ENCODE measurements at regions not wholly inside any gene's neighbourhood (a gene's known extent, or its start where the extent isn't known, plus 50 kb on each side); places are given as distances from the start of the nearest gene placed in this dataset.
"Not testable (repeated sequence)": the region's sequence is repeated elsewhere in the genome, so short reads cannot be mapped to it uniquely, and the experiment has no call there.

GRCh38 chr5:12652201-12652600, 748.0 kb upstream of the CTNND2 start:
- no peak for DNase-seq

DNA sequence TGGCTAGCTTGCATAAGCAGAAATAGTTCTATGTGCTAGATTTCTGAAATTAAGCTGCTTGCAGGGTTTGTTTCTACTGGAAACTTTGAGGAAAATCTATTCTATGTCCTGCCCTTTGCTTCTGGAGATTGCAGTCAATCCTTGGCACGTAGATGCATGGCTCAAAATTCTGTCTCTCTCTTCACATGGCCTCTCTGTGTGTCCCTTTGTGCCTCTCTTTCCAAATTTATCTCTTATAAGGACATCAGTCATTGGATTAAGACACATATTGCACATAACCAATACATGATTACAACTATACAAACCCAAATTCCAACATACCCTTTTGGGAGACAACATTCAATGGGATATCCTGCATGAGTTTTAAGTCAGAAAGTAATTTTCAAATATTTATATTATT, 744.3 kb upstream of the CTNND2 start:
- DNase-seq: no peak

- DNase-seq: no peak
These were observed 743.4 kb upstream of the CTNND2 start for GRCh38 chr5:12647613-12648012.

GRCh38 chr5:12645582-12645981, 741.3 kb upstream of the CTNND2 start:
- no peak for DNase-seq

GRCh38 chr5:12636209-12636608, 732.0 kb upstream of the CTNND2 start:
- DNase-seq: no peak

DNA sequence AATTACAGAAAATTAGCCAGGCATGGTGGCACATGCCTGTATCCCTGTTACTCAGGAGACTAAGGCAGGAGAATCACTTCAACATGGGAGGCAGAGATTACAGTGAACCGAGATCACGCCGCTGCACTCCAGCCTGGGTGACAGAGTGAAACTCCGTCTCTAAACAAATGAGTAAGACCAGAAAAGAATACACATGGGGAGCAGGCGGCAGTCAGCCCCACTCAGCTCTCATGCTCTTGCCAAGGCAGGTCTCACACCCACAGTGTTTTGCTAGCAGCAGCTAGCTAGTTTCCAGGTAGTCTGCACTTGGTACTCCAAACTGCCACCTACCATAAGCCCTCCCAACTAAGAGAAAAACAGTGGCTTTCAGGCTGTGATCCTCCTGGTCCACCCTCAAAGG, 722.3 kb upstream of the CTNND2 start:
- no peak for DNase-seq

DNA sequence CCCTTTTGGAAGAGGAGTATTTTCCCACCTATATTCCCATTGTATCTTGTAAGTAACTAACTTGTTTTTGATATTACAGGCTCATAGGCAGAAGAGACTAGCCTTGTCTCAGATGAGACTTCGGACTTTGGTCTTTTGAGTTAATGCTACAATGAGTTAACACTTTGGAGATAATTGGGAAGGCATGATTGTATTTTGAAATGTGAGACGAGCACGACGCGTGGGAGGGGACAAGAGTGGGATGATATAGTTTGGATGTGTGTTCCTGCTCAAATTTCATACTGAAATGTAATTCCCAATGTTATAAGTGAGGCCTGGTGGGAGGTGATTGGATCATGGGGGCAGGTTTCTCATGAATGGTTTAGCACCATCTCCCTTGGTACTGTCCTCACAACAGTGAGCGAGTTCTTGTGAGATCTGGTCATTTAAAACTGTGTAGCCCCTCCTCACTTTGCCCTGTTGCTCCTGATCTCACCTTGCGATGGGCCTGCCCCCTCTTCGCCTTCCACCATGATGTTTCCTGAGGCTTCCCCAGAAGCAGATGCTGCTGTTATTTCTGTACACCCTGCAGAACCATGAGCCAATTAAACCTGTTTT, 721.5 kb upstream of the CTNND2 start:
- DNase-seq: no peak

DNA sequence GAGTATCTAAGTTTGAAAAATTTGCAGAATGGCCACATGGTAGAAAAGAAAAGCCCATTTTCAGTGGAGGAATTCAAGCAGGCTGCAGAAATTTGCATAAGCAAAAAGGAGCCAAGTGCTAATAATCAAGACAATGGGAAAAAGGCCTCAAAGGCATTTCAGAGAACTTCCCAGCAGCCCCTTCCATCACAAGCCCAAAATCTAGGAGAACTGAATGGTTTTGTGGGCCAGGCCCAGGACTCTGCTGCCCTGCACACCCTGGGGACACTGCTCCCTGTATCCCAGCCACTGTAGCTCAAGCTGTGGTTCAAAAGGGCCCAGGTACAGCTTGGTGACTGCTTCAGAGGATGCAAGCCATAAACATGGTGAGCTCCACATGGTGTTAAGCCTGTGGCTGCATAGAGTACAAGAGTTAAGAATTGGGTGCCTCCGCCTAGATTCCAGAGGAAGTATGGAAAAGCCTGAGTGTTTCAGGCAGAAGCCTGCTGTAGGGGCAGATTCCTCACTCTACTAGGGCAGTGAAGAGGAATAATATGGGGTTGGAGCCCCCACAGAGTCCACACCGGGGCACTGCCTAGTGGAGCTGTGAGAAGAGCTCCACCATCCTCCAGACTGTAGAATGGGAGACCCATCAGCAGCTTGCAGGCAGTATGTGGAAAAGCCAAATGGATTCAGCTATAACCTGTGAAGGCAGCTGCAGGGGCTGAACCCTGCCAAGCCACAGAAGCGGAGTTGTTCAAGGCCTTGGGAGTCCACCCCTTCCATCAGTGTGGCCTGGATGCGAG, 720.7 kb upstream of the CTNND2 start:
- DNase-seq: no peak

GRCh38 chr5:12623408-12623807, 719.2 kb upstream of the CTNND2 start:
- no peak for DNase-seq

DNA sequence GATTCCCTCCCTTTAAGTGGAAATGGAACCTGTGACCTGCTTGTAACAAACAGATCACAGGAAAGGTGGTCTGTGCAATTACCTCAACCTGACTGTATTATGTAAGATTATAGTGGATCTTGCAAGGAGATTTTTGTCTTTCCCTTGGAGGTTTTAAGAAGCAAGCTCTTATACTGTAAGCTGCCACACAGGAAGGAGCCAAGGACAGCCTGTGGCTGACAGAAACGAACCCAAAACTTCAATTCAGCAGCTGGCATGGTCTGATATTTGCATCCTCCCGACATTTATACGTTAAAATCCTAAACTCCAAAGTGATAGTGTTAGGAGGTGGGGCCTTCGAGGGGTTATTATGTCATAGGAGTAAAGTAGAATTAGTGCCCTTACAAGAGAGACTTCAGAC, 711.8 kb upstream of the CTNND2 start:
- DNase-seq: no peak

DNA sequence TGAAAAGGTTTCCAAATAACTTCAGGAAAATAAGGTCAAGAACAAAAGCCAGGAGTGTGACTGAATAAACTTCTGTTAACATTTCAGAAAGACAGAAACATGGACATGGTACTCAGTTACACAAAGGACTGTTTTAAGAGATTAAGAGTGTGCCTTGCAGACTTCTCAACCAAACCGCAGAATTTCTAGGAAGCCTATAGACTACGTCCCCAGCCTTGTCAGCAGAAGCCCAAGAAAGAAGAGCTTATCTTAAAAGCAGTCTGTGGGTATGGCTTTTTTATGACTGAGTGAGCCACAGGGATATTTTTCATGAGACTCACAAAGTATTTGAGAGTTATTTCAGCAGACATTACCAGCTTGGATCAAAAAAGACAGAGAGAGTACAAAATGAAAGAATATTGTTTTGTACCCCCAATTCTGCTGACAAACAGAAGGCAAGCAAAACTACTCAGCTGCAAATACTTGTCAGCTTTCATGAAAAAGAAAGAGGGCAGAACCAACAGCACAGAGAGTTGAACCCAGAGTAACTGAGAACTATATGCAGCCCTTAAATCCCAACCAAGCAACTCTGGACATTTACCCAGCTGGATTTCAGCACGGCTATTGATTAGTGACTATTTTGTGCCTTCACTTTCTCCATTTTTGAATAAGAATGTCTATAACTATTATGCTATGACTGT, 711.0 kb upstream of the CTNND2 start:
- DNase-seq: no peak

DNA sequence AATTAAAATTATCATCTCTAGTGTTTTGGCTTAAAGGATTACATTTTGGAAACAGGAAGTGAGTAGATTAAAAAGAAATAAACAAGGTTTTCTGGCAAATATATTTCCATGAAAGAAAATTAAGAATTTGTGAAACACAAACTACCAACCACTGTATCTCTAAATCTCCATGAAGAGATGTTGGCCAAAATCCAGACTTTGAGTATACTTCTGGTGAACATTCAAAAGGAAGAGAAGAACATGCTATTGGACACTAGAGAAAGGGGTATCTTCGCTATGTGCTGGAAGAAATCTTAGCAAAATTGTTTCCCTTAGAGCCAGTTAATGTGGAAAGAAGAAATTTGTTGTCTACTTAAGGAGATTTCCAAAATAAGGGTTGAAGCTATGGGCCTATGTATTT, 710.4 kb upstream of the CTNND2 start:
- DNase-seq: no peak

DNA sequence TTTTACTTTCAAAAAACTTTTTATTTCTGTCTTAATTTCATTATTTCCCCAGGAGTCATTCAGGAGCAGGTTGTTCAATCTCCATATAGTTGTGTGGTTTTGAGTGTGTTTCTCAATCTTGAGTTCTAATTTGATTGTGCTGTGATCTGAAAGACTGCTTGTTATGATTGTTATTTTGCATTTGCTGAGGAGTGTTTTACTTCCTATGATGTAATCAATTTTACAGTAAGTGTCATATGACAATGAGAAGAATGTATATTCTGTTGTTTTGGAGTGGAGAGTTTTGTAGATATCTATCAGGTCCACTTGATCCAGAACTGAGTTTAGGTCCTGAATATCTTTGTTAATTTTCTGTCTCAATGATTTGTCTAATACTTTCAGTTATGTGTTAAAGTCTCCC, 706.9 kb upstream of the CTNND2 start:
- no peak for DNase-seq

GRCh38 chr5:12607817-12608216, 703.6 kb upstream of the CTNND2 start:
- not testable (repeated sequence) for DNase-seq

DNA sequence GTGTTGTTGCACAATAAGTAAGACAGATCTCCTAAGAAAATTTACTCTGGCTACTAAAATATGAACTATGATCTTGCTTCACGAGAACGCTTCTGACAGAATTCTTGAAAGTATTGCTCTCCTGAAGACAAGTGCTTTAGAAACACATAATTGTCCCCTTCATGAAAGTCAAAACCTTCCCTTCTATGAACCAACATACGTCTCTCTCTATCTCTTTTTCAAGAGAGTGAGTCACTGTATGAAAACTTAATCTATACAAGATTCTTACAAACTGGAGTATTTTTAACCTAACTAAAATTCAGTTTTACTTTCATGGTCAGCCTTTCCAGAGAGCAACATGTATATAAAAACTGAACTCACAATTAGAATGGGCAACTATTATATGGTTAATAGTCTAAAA, 688.0 kb upstream of the CTNND2 start:
- DNase-seq: no peak

DNA sequence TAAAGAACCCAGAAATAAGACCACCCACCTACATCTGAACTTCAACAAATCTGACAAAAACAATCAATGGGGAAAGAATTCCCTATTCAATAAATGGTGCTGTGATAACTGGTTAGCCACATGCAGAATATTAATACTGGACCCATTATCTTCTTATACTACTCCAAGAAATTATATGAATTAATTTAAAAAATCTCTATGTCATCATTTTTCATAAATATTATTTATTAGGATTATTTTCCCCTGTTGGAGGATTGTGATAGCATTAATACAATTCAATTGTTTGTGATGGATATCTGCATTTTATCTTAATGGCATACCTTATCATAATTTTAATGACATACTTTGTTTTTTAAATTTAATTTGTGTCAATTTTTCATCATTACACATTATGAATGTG, 682.2 kb upstream of the CTNND2 start:
- DNase-seq: no peak

- not testable (repeated sequence) for DNase-seq
These were observed 674.6 kb upstream of the CTNND2 start for GRCh38 chr5:12578803-12579202.

GRCh38 chr5:12576953-12577352, 672.7 kb upstream of the CTNND2 start:
- DNase-seq: not testable (repeated sequence)

DNA sequence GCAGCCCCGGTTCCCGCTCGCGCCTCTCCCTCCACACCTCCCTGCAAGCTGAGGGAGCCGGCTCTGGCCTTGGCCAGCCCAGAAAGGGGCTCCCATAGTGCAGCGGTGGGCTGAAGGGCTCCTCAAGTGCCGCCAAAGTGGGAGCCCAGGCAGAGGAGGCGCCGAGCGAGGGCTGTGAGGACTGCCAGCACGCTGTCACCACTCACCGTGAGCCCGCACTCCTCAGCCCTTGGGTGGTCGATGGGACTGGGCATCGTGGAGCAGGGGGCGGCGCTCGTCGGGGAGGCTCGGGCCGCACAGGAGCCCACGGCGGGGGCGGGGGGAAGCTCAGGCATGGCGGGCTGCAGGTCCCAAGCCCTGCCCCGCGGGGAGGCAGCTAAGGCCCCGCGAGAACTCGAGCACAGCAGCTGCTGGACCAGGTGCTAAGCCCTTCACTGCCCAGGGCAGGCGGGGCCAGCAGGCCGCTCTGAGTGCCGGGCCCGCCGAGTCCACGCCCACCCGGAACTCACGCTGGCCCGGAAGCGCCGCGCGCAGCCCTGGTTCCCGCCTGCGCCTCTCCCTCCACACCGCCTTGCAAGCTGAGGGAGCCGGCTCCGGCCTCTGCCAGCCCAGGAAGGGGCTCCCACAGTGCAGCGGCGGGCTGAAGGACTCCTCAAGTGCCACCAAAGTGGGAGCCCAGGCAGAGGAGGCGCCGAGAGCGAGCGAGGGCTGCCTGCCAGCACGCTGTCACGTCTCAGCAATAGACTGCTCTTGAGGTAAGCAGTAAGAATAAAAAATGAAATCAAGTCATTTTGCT, 670.2 kb upstream of the CTNND2 start:
- DNase-seq: not testable (repeated sequence)

DNA sequence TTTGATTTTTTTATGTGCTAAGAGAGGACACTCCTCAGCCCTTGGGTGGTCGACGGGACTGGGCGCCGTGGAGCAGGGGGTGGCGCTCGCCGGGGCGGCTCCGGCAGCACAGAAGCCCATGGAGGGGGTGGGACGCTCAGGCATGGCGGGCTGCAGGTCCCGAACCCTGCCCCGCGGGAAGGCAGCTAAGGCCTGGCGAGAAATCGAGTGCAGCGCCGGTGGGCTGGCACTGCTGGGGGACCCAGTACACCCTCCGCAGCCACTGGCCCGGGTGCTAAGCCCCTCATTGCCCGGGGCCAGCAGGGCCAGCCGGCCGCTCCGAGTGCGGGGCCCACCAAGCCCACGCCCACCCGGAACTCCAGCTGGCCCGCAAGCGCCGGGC, 669.7 kb upstream of the CTNND2 start:
- DNase-seq: not testable (repeated sequence)

DNA sequence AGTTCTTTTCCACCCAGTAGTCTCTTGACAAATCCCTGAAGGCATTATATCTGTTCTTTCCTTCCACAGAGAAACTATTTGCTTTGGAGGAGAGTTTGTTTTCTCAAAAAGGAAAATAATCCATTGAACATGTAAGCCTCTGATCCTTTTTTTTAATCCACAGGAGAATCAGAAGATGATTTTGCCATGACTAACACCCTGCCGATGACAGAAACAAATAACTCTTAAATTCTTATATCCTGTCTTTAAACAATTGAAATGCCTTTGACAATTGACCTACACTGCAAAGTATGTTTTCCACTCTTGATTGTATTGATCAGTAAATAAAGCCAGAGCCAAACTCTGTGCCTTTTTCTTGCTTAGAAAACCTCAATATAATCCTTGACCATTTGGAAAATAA, 666.4 kb upstream of the CTNND2 start:
- DNase-seq: no peak

GRCh38 chr5:12566441-12566840, 662.2 kb upstream of the CTNND2 start:
- DNase-seq: no peak

GRCh38 chr5:12557012-12557411, 652.8 kb upstream of the CTNND2 start:
- no peak for DNase-seq
